ENCODE measurements at regions not wholly inside any gene's neighbourhood (a gene's known extent, or its start where the extent isn't known, plus 50 kb on each side); places are given as distances from the start of the nearest gene placed in this dataset.

DNA sequence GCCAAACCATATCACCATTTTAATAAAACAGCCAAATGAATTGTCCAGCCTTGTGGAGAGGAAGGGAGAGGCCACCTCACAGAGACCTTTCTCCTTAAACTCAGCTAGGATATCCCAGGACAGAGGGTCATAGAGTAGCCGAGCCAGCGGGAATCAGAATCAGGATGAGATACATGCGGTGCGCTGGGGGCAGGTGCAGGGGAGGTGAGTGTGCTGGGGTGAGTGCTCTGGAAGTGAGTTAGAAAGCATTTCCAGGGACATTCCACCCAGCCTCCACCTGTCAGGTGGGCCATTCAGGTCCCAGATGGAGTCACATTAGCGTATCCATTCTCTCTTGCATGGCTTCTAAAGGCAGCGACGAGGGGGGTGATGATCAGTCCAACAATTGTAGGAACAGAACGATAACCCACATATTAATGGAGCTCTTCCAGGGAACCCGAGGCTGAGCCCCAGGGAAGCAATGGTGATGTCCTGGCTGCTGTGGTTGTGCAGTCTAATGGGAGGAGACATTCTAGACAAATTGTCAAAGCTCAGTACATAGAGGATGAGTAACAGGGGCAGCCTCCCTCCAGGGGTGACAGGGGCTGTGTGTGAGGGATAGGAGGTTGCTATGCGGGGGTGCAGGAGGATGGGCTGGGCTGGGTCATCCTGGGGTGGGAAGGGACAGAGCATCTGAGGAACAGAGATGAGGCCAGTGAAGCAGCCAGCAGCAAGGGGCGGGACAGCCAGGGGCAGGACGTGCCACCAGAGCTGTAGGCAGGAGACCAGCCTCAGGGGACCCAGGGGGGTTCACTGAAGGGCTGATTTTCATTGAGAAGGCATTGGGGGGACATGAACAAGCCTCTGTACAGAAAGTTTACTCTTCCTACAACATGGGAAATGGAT, 88.7 kb upstream of the FRMD1 start:
- H3K27me3 Mint-ChIP-seq: peaks cover 2% of the 10 kb centered on the region
- no peak overlapping the region for H3K27ac Mint-ChIP-seq
- H3K4me1 Mint-ChIP-seq (ENCODE audit: low read depth): no peaks in the 10 kb centered on the region
- no peaks in the 10 kb centered on the region for H3K36me3 Mint-ChIP-seq
- H3K9me3 Mint-ChIP-seq (ENCODE audit: low read depth): no peaks in the 10 kb centered on the region
- no peak overlapping the region for H3K4me3 Mint-ChIP-seq

- H3K27ac Mint-ChIP-seq: no peak overlapping the region
- H3K9me3 Mint-ChIP-seq (ENCODE audit: low read depth): no peaks in the 10 kb centered on the region
- no peaks in the 10 kb centered on the region for H3K36me3 Mint-ChIP-seq
- no peak overlapping the region for H3K4me3 Mint-ChIP-seq
- H3K4me1 Mint-ChIP-seq (ENCODE audit: low read depth): no peaks in the 10 kb centered on the region
- H3K27me3 Mint-ChIP-seq: peaks cover 2% of the 10 kb centered on the region
Observed at GRCh38 chr6:168166627-168167026, 87.6 kb upstream of the FRMD1 start.

- no peak overlapping the region for H3K4me3 Mint-ChIP-seq
- peaks cover 2% of the 10 kb centered on the region for H3K27me3 Mint-ChIP-seq
- H3K27ac Mint-ChIP-seq: no peak overlapping the region
- H3K9me3 Mint-ChIP-seq (ENCODE audit: low read depth): no peaks in the 10 kb centered on the region
- H3K4me1 Mint-ChIP-seq (ENCODE audit: low read depth): no peaks in the 10 kb centered on the region
- H3K36me3 Mint-ChIP-seq: no peaks in the 10 kb centered on the region
Observed at GRCh38 chr6:168165891-168166290, 86.9 kb upstream of the FRMD1 start.

DNA sequence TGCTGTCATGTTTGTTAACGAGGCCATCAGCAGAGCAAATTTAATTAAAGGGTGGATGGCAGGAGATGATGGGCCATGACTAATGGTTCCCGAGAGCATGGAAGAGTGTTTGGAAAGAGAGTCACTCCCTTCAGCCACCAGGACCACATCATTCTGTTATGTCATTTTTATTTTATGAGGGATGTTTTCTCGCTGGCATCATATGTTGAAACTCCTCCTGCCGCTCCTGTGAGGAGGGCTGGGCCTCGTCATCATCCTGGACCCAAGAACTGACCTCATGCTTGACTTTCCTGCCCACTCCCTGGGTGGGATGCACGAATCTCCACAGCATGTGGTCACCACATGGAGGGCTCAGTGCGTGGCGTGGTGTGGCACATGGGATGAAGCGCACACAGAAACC, 86.4 kb upstream of the FRMD1 start:
- no peaks in the 10 kb centered on the region for H3K4me1 Mint-ChIP-seq (ENCODE audit: low read depth)
- H3K4me3 Mint-ChIP-seq: no peak overlapping the region
- no peaks in the 10 kb centered on the region for H3K9me3 Mint-ChIP-seq (ENCODE audit: low read depth)
- H3K27me3 Mint-ChIP-seq: peaks cover 2% of the 10 kb centered on the region
- H3K27ac Mint-ChIP-seq: no peak overlapping the region
- no peaks in the 10 kb centered on the region for H3K36me3 Mint-ChIP-seq

DNA sequence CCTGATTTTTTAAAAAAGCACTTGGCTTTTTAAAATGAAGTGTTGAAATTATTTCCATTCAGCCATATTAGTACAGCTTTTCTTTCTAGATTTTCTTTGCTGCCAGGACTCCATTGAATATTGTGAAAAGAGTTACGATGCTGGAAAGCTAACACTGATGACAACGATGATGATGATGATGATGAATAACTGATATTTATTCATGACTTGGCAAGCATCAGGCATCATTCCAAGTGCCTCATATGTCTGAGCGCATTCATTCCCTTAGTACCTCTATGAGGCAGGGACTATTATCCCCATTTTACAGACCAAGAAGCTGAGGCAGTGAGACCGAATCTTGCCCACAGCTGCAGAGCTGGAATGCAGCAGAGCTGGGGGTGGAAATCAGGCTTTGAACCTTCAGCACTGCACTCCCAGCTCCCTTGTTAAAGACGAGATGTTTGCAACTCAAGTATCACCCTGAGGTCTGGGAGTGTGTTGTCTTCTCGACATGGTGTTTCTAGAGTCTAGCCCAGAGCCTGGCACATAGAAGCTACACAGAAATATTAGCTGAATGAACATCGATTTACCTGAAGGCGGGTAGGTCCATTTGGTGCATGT, 85.5 kb upstream of the FRMD1 start:
- H3K9me3 Mint-ChIP-seq (ENCODE audit: low read depth): no peaks in the 10 kb centered on the region
- no peaks in the 10 kb centered on the region for H3K36me3 Mint-ChIP-seq
- no peak overlapping the region for H3K4me3 Mint-ChIP-seq
- H3K27me3 Mint-ChIP-seq: peaks cover 2% of the 10 kb centered on the region
- no peaks in the 10 kb centered on the region for H3K4me1 Mint-ChIP-seq (ENCODE audit: low read depth)
- H3K27ac Mint-ChIP-seq: no peak overlapping the region

GRCh38 chr6:168163096-168163731, 84.2 kb upstream of the FRMD1 start:
- Mint-ChIP-seq H3K36me3 (no peaks in the 10 kb centered on the region), H3K27me3 (peaks cover 2% of the 10 kb centered on the region), H3K9me3 (ENCODE audit: low read depth) (no peaks in the 10 kb centered on the region), H3K4me3 (no peak overlapping the region), H3K4me1 (ENCODE audit: low read depth) (no peaks in the 10 kb centered on the region), H3K27ac (no peak overlapping the region)

DNA sequence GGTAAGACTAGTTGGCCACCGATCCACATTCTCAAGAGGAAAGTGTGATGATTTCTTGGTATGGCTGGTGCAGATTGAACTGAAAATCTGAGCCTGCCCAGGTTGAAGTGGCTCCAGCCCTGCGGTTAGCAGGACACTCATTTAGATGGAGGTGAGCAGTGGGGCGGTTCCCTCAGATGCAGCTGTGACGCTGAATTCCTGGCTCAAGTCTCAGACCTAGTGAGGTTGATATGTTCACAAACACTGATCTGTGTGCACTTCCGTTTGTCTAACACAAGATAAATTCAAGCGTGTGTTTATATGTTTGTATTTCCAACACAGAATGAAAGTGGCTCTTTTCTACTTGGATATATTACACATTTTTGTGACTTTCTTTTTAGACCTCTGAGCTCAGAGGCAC, 83.4 kb upstream of the FRMD1 start:
- Mint-ChIP-seq H3K27me3 (peaks cover 2% of the 10 kb centered on the region), H3K36me3 (no peaks in the 10 kb centered on the region), H3K9me3 (ENCODE audit: low read depth) (no peaks in the 10 kb centered on the region), H3K27ac (no peak overlapping the region), H3K4me3 (no peak overlapping the region), H3K4me1 (ENCODE audit: low read depth) (no peaks in the 10 kb centered on the region)

DNA sequence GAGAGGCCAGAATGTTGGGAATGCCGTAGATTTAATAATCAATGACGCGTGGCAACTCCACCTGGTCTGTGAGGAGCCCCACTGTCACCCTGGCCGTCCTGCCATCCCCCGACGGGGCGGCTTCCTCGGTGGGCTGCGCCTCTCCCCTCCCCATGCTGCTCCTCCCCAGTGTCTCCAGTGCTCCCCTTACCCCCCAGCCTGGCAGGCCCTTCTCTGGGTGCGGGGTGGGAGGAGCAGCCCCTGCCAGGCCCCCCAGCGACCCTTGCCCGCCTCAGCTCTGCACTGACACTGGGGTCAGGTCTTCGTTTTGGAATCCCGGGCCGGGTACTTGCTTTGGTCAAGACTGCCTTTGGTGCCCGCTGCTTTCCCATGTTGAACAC, 82.3 kb upstream of the FRMD1 start:
- Mint-ChIP-seq H3K36me3 (no peaks in the 10 kb centered on the region), H3K27me3 (peaks cover 8% of the 10 kb centered on the region), H3K27ac (no peak overlapping the region), H3K4me1 (ENCODE audit: low read depth) (no peaks in the 10 kb centered on the region), H3K4me3 (no peak overlapping the region), H3K9me3 (ENCODE audit: low read depth) (no peaks in the 10 kb centered on the region)

- H3K27me3 Mint-ChIP-seq: peaks cover 8% of the 10 kb centered on the region
- no peak overlapping the region for H3K27ac Mint-ChIP-seq
- no peaks in the 10 kb centered on the region for H3K4me1 Mint-ChIP-seq (ENCODE audit: low read depth)
Observed at GRCh38 chr6:168160506-168161370, 81.7 kb upstream of the FRMD1 start.

GRCh38 chr6:168159506-168159905, 80.5 kb upstream of the FRMD1 start:
- Mint-ChIP-seq H3K27ac (no peak overlapping the region), H3K36me3 (no peaks in the 10 kb centered on the region), H3K9me3 (ENCODE audit: low read depth) (no peaks in the 10 kb centered on the region), H3K4me1 (ENCODE audit: low read depth) (no peaks in the 10 kb centered on the region), H3K4me3 (no peak overlapping the region), H3K27me3 (peaks cover 7% of the 10 kb centered on the region)

More at GRCh38 chr6:168160506-168161370, 81.7 kb upstream of the FRMD1 start:
- H3K4me3 Mint-ChIP-seq: no peak overlapping the region
- H3K36me3 Mint-ChIP-seq: no peaks in the 10 kb centered on the region
- H3K9me3 Mint-ChIP-seq (ENCODE audit: low read depth): no peaks in the 10 kb centered on the region

DNA sequence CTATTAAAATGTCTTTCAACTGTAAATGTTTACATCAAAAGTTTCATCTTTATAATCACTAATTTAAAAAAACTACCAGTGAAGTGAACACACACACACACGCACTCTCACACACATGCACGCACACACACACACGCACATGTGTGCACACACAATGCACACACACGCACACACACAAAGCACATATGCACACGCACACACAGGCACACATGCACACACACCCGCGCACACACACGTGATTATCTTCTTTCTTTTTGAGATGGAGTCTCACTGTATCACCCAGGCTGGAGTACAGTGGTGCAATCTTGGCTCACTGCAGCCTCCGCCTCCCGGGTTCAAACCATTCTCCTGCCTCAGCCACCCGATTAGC, 80.0 kb upstream of the FRMD1 start:
- no peaks in the 10 kb centered on the region for H3K9me3 Mint-ChIP-seq (ENCODE audit: low read depth)
- H3K27me3 Mint-ChIP-seq: peaks cover 6% of the 10 kb centered on the region
- no peaks in the 10 kb centered on the region for H3K4me1 Mint-ChIP-seq (ENCODE audit: low read depth)
- H3K4me3 Mint-ChIP-seq: no peak overlapping the region
- H3K27ac Mint-ChIP-seq: no peak overlapping the region
- H3K36me3 Mint-ChIP-seq: no peaks in the 10 kb centered on the region

- no peaks in the 10 kb centered on the region for H3K9me3 Mint-ChIP-seq (ENCODE audit: low read depth)
- H3K27ac Mint-ChIP-seq: no peak overlapping the region
- no peaks in the 10 kb centered on the region for H3K4me1 Mint-ChIP-seq (ENCODE audit: low read depth)
- peaks cover 6% of the 10 kb centered on the region for H3K27me3 Mint-ChIP-seq
- H3K4me3 Mint-ChIP-seq: no peak overlapping the region
- no peaks in the 10 kb centered on the region for H3K36me3 Mint-ChIP-seq
Observed at GRCh38 chr6:168158213-168158979, 79.4 kb upstream of the FRMD1 start.

DNA sequence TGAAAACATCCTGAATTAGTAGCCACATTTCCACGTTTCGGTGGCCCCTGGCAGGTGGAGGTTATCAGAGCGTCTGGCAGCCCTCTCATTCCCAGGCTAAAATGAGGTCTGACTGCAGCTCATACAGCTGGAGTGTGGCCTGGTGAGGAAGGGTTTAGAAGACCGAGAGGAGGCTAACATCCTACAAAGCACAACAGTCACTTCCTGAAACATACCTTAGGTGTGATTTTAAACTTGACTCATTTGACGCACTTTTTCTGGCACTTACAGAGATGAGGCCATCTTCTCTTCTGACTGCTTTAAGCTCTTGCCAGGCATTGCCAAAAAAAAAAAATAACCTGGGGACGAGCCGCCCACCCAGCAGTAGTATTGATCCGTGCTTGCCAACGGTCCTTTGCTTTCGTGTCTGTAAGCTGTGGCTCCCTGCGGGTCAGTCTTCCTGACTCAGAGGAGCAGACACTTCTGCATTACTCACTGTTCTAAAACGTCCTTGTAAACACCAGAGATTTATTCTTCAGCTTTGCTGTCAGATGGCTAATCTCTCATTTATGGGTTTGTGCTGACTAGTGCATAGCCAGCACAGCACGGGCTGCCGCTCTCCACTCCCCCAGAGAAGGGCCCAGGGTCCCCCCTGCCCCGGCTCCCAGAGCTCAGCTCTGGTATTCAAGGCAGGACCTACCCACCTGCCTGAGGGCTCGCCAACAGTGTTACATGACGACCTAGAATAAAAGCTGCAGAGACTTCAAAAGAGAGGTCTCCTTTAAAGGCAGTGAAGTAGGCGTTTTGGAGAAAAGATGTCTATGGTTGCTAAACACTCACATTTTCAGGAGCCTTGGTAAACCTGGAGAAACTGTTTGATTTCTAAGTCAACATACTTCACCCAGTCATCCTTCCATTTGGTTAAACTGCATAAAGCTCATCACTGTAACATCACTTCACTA, 78.5 kb upstream of the FRMD1 start:
- no peak overlapping the region for H3K27ac Mint-ChIP-seq
- no peaks in the 10 kb centered on the region for H3K4me1 Mint-ChIP-seq (ENCODE audit: low read depth)
- no peaks in the 10 kb centered on the region for H3K9me3 Mint-ChIP-seq (ENCODE audit: low read depth)
- H3K4me3 Mint-ChIP-seq: no peak overlapping the region
- no peaks in the 10 kb centered on the region for H3K36me3 Mint-ChIP-seq
- peaks cover 6% of the 10 kb centered on the region for H3K27me3 Mint-ChIP-seq
